ENCODE measurements at regions not wholly inside any gene's neighbourhood (a gene's known extent, or its start where the extent isn't known, plus 50 kb on each side); places are given as distances from the start of the nearest gene placed in this dataset.

- no peak for ATAC-seq
These were observed 295.3 kb downstream of the AACS start for GRCh38 chr12:125360540-125360939.

GRCh38 chr12:125371033-125371432 is 305.8 kb downstream of the AACS start:
- Mint-ChIP-seq H3K4me1 (no peaks in the 10 kb centered on the region), H3K9me3 (peaks cover 0 to 2% of the 10 kb centered on the region in 2 donors), H3K36me3 (no peaks in the 10 kb centered on the region), H3K27me3 (ENCODE audit: low read depth in 2 of 2) (peaks cover 14 to 46% of the 10 kb centered on the region in 2 donors), H3K4me3 (no peak overlapping the region), H3K27ac (no peak overlapping the region)
- WGBS (ENCODE audit: insufficient coverage) = 78% methylated on average over 4 of the region's 4 CpGs
- no peak for DNase-seq
- no peak overlapping the region for H3K4me3 ChIP-seq (ENCODE audit: low read length)
- ATAC-seq = no peak
- no peak for TF ChIP-seq CTCF (IDR thresholded peaks at IDR 0.05)
- H3K27ac ChIP-seq (ENCODE audit: low read length) = no peak overlapping the region
- intact Hi-C loops (cut with micrococcal nuclease) = no loop called here
- H3K27me3 ChIP-seq (ENCODE audit: control insufficient read depth, insufficient read depth, low read length) = no peaks in the 10 kb centered on the region
- no peaks in the 10 kb centered on the region for H3K36me3 ChIP-seq (ENCODE audit: control insufficient read depth, insufficient read depth, low read length)
- no peaks in the 10 kb centered on the region for H3K4me1 ChIP-seq (ENCODE audit: control insufficient read depth, insufficient read depth, low read length)
- H3K9me3 ChIP-seq (ENCODE audit: control insufficient read depth, insufficient read depth, low read length) = peaks cover 2% of the 10 kb centered on the region

More at GRCh38 chr12:125360540-125360939, 295.3 kb downstream of the AACS start:
- intact Hi-C loops (cut with micrococcal nuclease) = no loop called here
- Histone ChIP-seq H3K4me1 (ENCODE audit: control insufficient read depth, insufficient read depth, low read length) (no peaks in the 10 kb centered on the region), H3K4me3 (ENCODE audit: low read length) (no peak overlapping the region), H3K36me3 (ENCODE audit: control insufficient read depth, insufficient read depth, low read length) (no peaks in the 10 kb centered on the region), H3K9me3 (ENCODE audit: control insufficient read depth, insufficient read depth, low read length) (no peaks in the 10 kb centered on the region), H3K27me3 (ENCODE audit: control insufficient read depth, insufficient read depth, low read length) (no peaks in the 10 kb centered on the region), H3K27ac (ENCODE audit: low read length) (no peak overlapping the region)
- H3K36me3 Mint-ChIP-seq = no peaks in the 10 kb centered on the region
- peaks cover 0 to 2% of the 10 kb centered on the region in 2 donors for H3K9me3 Mint-ChIP-seq
- H3K27ac Mint-ChIP-seq = no peak overlapping the region
- no peak for TF ChIP-seq CTCF (IDR thresholded peaks at IDR 0.05)
- no peak overlapping the region for H3K4me3 Mint-ChIP-seq
- 83% methylated on average over 4 of the region's 4 CpGs for WGBS (ENCODE audit: insufficient coverage)
- no peaks in the 10 kb centered on the region for H3K4me1 Mint-ChIP-seq
- H3K27me3 Mint-ChIP-seq (ENCODE audit: low read depth in 2 of 2) = peaks cover 3 to 7% of the 10 kb centered on the region in 2 donors
- no peak for DNase-seq

- H3K4me3 ChIP-seq (ENCODE audit: low read length) = no peak overlapping the region
- intact Hi-C loops (cut with micrococcal nuclease) = no loop called here
- ATAC-seq = no peak
- no peak for DNase-seq
- 88% methylated on average over 4 of the region's 4 CpGs for WGBS (ENCODE audit: insufficient coverage)
- no peaks in the 10 kb centered on the region for H3K4me1 ChIP-seq (ENCODE audit: control insufficient read depth, insufficient read depth, low read length)
- no peaks in the 10 kb centered on the region for H3K4me1 Mint-ChIP-seq
- no peak overlapping the region for H3K27ac ChIP-seq (ENCODE audit: low read length)
- H3K27ac Mint-ChIP-seq = no peak overlapping the region
- H3K4me3 Mint-ChIP-seq = no peak overlapping the region
- TF ChIP-seq CTCF (IDR thresholded peaks at IDR 0.05) = no peak
- H3K36me3 Mint-ChIP-seq = no peaks in the 10 kb centered on the region
- H3K27me3 Mint-ChIP-seq (ENCODE audit: low read depth in 2 of 2) = peaks cover 14 to 37% of the 10 kb centered on the region in 2 donors
- peaks cover 2% of the 10 kb centered on the region for H3K9me3 ChIP-seq (ENCODE audit: control insufficient read depth, insufficient read depth, low read length)
- H3K27me3 ChIP-seq (ENCODE audit: control insufficient read depth, insufficient read depth, low read length) = peaks cover 3% of the 10 kb centered on the region
- no peaks in the 10 kb centered on the region for H3K36me3 ChIP-seq (ENCODE audit: control insufficient read depth, insufficient read depth, low read length)
- H3K9me3 Mint-ChIP-seq = peaks cover 0 to 2% of the 10 kb centered on the region in 2 donors
These were observed 306.9 kb downstream of the AACS start for GRCh38 chr12:125372085-125372484.

GRCh38 chr12:125373375-125373774 is 308.1 kb downstream of the AACS start:
- peaks cover 3% of the 10 kb centered on the region for H3K27me3 ChIP-seq (ENCODE audit: control insufficient read depth, insufficient read depth, low read length)
- H3K4me1 Mint-ChIP-seq = no peaks in the 10 kb centered on the region
- no peaks in the 10 kb centered on the region for H3K36me3 Mint-ChIP-seq
- peaks cover 2% of the 10 kb centered on the region for H3K9me3 ChIP-seq (ENCODE audit: control insufficient read depth, insufficient read depth, low read length)
- peaks cover 16 to 29% of the 10 kb centered on the region in 2 donors for H3K27me3 Mint-ChIP-seq (ENCODE audit: low read depth in 2 of 2)
- H3K9me3 Mint-ChIP-seq = no peaks in the 10 kb centered on the region
- H3K4me3 Mint-ChIP-seq = no peak overlapping the region
- TF ChIP-seq CTCF (IDR thresholded peaks at IDR 0.05) = no peak
- intact Hi-C loops (cut with micrococcal nuclease) = no loop called here
- DNase-seq (no peak), ATAC-seq (no peak)
- 79% methylated on average over 6 of the region's 6 CpGs for WGBS (ENCODE audit: insufficient coverage)
- H3K4me3 ChIP-seq (ENCODE audit: low read length) = no peak overlapping the region
- no peak overlapping the region for H3K27ac ChIP-seq (ENCODE audit: low read length)
- no peaks in the 10 kb centered on the region for H3K36me3 ChIP-seq (ENCODE audit: control insufficient read depth, insufficient read depth, low read length)
- H3K27ac Mint-ChIP-seq = no peak overlapping the region
- no peaks in the 10 kb centered on the region for H3K4me1 ChIP-seq (ENCODE audit: control insufficient read depth, insufficient read depth, low read length)

All from natural killer cell (primary cell).